Esophagus muscularis mucosa (tissue), 4 donors: ENCODE measurements at regions not wholly inside any gene's neighbourhood (a gene's known extent, or its start where the extent isn't known, plus 50 kb on each side); places are given as distances from the start of the nearest gene placed in this dataset.

ENCODE experiments used
- EP300 ChIP-seq: sonication (generic); formaldehyde crosslinking; IDR thresholded peaks from one replicate; pipeline ENCODE4 v1.6.1; 2017; ENCODE audit warnings: antibody characterized with exemption
- POLR2A ChIP-seq: fragments of 450-650 bp; IDR thresholded peaks from one replicate; pipeline ENCODE4 v1.6.1; 2017; ENCODE audit warnings: antibody characterized with exemption, moderate library complexity, mild to moderate bottlenecking, low read depth
- POLR2AphosphoS5 ChIP-seq, 2 donors: sonication (generic); formaldehyde crosslinking; IDR thresholded peaks; one replicate each; pipeline ENCODE4 v1.6.1; 2017; ENCODE audit warnings: antibody characterized with exemption in 2 of 2
- TF ChIP-seq, protein P1 (sequence below), 3 experiments: fragments of 200-600 bp in 2 of 3; fragments of 450-650 bp in 1 of 3; sonication (generic) in 2 of 3; IDR thresholded peaks; one replicate each; pipeline ENCODE4 v1.5.1; 2017 to 2019; ENCODE audit warnings: antibody characterized with exemption in 3 of 3, mild to moderate bottlenecking in 2 of 3, moderate library complexity in 1 of 3

- TF ChIP-seq, protein P1, sequence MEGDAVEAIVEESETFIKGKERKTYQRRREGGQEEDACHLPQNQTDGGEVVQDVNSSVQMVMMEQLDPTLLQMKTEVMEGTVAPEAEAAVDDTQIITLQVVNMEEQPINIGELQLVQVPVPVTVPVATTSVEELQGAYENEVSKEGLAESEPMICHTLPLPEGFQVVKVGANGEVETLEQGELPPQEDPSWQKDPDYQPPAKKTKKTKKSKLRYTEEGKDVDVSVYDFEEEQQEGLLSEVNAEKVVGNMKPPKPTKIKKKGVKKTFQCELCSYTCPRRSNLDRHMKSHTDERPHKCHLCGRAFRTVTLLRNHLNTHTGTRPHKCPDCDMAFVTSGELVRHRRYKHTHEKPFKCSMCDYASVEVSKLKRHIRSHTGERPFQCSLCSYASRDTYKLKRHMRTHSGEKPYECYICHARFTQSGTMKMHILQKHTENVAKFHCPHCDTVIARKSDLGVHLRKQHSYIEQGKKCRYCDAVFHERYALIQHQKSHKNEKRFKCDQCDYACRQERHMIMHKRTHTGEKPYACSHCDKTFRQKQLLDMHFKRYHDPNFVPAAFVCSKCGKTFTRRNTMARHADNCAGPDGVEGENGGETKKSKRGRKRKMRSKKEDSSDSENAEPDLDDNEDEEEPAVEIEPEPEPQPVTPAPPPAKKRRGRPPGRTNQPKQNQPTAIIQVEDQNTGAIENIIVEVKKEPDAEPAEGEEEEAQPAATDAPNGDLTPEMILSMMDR (IDR thresholded peaks at IDR 0.05): no peak
- TF ChIP-seq POLR2AphosphoS5 (IDR thresholded peaks at IDR 0.05) (no peak), POLR2A (no peak), EP300 (no peak)
These were observed 83.7 kb downstream of the PRLHR start for GRCh38 chr10:118511711-118512110.
